Thyroid gland (tissue), 4 donors: ENCODE measurements at regions not wholly inside any gene's neighbourhood (a gene's known extent, or its start where the extent isn't known, plus 50 kb on each side); places are given as distances from the start of the nearest gene placed in this dataset.

Source experiments
- DNase-seq, 2 donors: peaks; one replicate each; pipeline ENCODE4 v3.0.0-alpha.2; 2019
- H3K27ac ChIP-seq, 3 donors: fragments of 200-600 bp; sonication (generic); 1 replicate in 2 of 3; 2 replicates in 1 of 3; pipeline ENCODE4 v1.5.1; 2016 to 2019; ENCODE audit warnings: mild to moderate bottlenecking in 1 of 3, moderate library complexity in 1 of 3
- H3K27me3 ChIP-seq: fragments of 200-600 bp; sonication (generic); one replicate; pipeline ENCODE4 v1.5.1; 2019
- H3K36me3 ChIP-seq, 2 donors: fragments of 200-600 bp; sonication (generic); one replicate each; pipeline ENCODE4 v1.5.1; 2016 to 2019
- H3K4me1 ChIP-seq, 2 donors: fragments of 200-600 bp; sonication (generic); one replicate each; pipeline ENCODE4 v1.5.1; 2017 to 2019
- H3K4me3 ChIP-seq, 3 donors: fragments of 200-600 bp; sonication (generic); replicated peaks in 1 of 3; 1 replicate in 2 of 3; 2 replicates in 1 of 3; pipeline ENCODE4 v1.5.1; 2016; ENCODE audit warnings: mild to moderate bottlenecking in 1 of 3
- H3K9me3 ChIP-seq: fragments of 200-600 bp; sonication (generic); one replicate; pipeline ENCODE4 v1.5.1; 2017
- POLR2A ChIP-seq, 2 donors: fragments of 450-650 bp; IDR thresholded peaks; one replicate each; pipeline ENCODE4 v1.6.1; 2017; ENCODE audit warnings: antibody characterized with exemption in 2 of 2, mild to moderate bottlenecking in 2 of 2, moderate library complexity in 1 of 2
- WGBS, 2 donors: methylation state at CpG; one replicate each; pipeline ENCODE4 v1.1.5; 2017; 5-methylcytosine and 5-hydroxymethylcytosine counted together
- intact Hi-C: fragments of 100-400 bp; cut with DNase I; formaldehyde crosslinking; loops from one replicate; pipeline ENCODE4 v1.15.1; 2023
- TF ChIP-seq, protein P1 (sequence below), 6 experiments: fragments of 200-600 bp in 3 of 6; fragments of 450-650 bp in 3 of 6; sonication (generic) in 3 of 6; IDR thresholded peaks; one replicate each; pipeline ENCODE4 v1.5.1; 2016 to 2019; ENCODE audit warnings: antibody characterized with exemption in 6 of 6, mild to moderate bottlenecking in 2 of 6, inconsistent platforms in 1 of 6, moderate library complexity in 1 of 6

DNA sequence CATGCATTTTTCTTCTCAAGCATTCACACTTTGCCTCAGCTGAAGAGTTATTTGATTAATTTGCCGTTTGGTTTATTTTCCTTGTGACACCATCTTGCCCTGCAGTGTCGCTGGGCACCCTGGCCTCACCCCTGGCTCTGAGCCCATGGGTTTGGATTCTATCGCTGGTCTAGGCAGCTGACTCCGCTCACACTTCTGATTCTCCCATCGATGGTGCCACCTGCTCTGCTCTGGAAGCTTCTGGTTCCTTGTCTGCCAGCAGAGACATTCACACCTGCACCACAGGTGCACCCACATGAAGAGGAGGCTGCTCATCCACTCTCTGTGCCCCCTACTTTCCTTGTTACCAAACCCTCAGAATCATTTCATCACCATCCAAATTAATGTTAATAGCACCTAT, 291.6 kb upstream of the CDH4 start:
- Histone ChIP-seq H3K27me3 (no peaks in the 10 kb centered on the region), H3K36me3 (no peaks in the 10 kb centered on the region), H3K9me3 (no peaks in the 10 kb centered on the region), H3K4me3 (no peak overlapping the region), H3K4me1 (no peaks in the 10 kb centered on the region), H3K27ac (no peak overlapping the region)
- WGBS, 2 donors: 81 to 90% methylated on average over 5 of the region's 5 CpGs
- intact Hi-C loops: no loop called here
- TF ChIP-seq POLR2A (IDR thresholded peaks at IDR 0.05): no peak
- TF ChIP-seq, protein P1, sequence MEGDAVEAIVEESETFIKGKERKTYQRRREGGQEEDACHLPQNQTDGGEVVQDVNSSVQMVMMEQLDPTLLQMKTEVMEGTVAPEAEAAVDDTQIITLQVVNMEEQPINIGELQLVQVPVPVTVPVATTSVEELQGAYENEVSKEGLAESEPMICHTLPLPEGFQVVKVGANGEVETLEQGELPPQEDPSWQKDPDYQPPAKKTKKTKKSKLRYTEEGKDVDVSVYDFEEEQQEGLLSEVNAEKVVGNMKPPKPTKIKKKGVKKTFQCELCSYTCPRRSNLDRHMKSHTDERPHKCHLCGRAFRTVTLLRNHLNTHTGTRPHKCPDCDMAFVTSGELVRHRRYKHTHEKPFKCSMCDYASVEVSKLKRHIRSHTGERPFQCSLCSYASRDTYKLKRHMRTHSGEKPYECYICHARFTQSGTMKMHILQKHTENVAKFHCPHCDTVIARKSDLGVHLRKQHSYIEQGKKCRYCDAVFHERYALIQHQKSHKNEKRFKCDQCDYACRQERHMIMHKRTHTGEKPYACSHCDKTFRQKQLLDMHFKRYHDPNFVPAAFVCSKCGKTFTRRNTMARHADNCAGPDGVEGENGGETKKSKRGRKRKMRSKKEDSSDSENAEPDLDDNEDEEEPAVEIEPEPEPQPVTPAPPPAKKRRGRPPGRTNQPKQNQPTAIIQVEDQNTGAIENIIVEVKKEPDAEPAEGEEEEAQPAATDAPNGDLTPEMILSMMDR (IDR thresholded peaks at IDR 0.05): no peak
- DNase-seq: no peak

DNA sequence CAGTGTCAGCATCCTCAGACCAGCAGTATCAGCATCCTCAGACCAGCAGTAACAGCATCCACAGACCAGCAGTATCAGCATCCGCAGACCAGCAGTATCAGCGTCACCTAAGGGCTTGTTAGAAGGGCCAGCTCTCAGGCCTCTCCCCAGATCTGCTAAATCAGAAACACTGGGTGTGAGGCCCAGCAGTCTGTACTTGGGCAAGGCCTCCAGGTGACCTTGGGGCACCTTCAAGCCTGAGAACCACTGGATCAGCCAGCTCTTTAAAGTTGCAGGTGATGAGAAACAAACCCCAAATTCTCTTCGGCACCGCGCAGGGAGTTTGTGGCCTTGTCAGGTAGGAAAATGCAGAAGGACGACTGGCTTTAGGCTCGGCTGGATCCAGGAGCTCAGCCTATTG, 290.5 kb upstream of the CDH4 start:
- no peaks in the 10 kb centered on the region for H3K9me3 ChIP-seq
- H3K36me3 ChIP-seq: no peaks in the 10 kb centered on the region
- H3K4me3 ChIP-seq: no peak overlapping the region
- TF ChIP-seq, protein P1 (IDR thresholded peaks at IDR 0.05): no peak
- intact Hi-C loops: no loop called here
- H3K4me1 ChIP-seq: no peaks in the 10 kb centered on the region
- no peak for DNase-seq
- no peak overlapping the region for H3K27ac ChIP-seq
- no peaks in the 10 kb centered on the region for H3K27me3 ChIP-seq
- 98 to 100% methylated on average over 7 of the region's 7 CpGs for WGBS, 2 donors

DNA sequence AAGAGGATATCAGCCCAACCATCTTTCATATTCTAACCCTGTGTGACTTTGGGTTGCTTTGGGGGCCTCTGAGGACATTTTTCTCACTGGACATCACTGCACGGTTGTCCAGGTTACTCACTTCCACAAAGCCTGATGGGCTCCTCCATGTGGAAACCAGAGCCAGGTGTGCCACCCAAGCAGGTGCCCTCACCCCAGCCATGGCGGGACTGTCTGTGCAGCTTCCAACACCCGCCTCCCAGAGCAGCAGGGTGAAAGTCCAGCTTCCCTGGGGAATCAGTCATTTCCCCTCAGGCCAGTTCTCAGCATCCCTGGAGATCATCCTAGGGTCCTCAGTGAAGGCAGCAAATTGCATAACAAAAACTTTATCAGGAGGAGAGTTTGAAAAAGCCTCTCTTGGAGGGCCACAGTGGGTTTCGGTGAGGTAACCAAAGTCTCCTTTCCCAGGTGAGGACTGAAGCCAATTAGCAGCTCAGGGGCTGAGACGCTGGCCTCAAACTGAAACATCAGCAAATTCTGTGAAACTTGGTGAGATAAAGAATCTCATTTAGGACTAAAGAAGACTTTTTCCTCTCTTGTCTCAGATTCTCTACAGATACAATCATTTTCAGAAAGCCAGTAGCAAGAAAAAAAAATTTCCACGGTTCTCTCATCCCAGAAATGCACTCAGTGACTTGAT, 289.6 kb upstream of the CDH4 start:
- H3K36me3 ChIP-seq: no peaks in the 10 kb centered on the region
- H3K27ac ChIP-seq: no peak overlapping the region
- H3K9me3 ChIP-seq: no peaks in the 10 kb centered on the region
- H3K27me3 ChIP-seq: no peaks in the 10 kb centered on the region
- no peak for TF ChIP-seq POLR2A (IDR thresholded peaks at IDR 0.05)
- TF ChIP-seq, protein P1 (IDR thresholded peaks at IDR 0.05): no peak
- H3K4me3 ChIP-seq: no peak overlapping the region
- intact Hi-C loops: no loop called here
- 69 to 70% methylated on average over 5 to 6 of the region's 6 CpGs for WGBS, 2 donors
- DNase-seq: no peak
- no peaks in the 10 kb centered on the region for H3K4me1 ChIP-seq

DNA sequence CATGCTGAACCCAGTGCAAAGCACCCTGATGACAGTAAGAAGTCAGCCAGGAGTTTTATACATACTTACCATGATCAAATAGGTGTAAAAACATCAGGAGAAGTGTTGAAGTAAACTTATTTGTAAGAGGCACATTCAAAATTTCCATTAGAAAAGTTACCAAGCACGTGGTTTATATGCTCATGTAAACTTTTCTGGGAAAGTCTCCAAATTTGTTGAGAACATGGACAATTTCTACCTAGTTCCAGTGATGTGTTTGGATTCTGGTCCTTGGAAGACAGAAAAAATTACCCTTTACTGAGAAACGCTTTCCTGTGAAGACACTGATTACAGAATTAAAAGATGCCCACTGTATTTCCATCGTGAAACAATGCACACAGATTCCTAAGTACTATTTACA, 288.9 kb upstream of the CDH4 start:
- no peak for DNase-seq
- intact Hi-C loops: no loop called here

DNA sequence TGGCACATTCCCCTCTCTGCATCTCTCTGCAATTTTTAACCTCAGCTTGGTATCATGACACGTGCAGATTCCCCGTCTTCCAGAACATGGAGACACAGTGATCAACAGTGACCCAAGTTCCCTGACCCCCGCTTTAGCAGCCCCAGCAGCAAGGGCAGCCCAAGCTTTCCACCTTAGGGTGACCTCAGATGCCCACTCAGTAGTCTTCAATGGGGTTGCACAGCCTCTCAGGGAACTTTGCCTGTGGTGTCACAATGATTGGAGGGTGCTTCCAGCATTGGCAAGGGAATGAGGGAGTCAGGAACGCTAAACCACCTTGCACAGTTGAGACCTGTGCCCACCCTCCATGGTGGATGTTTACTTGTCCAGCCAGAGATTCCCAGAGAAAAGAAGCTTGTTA, 287.1 kb upstream of the CDH4 start:
- Histone ChIP-seq H3K4me1 (no peaks in the 10 kb centered on the region), H3K9me3 (no peaks in the 10 kb centered on the region), H3K27me3 (no peaks in the 10 kb centered on the region), H3K27ac (no peak overlapping the region), H3K4me3 (no peak overlapping the region), H3K36me3 (no peaks in the 10 kb centered on the region)
- TF ChIP-seq, protein P1 (IDR thresholded peaks at IDR 0.05): no peak
- TF ChIP-seq POLR2A (IDR thresholded peaks at IDR 0.05): no peak
- DNase-seq: no peak
- 77 to 95% methylated on average over 4 of the region's 4 CpGs for WGBS, 2 donors
- intact Hi-C loops: no loop called here

More for the DNA sequence above, 288.9 kb upstream of the CDH4 start:
- TF ChIP-seq, protein P1 (IDR thresholded peaks at IDR 0.05): no peak
- no peak for TF ChIP-seq POLR2A (IDR thresholded peaks at IDR 0.05)
- Histone ChIP-seq H3K27me3 (no peaks in the 10 kb centered on the region), H3K9me3 (no peaks in the 10 kb centered on the region), H3K4me3 (no peak overlapping the region), H3K36me3 (no peaks in the 10 kb centered on the region), H3K27ac (no peak overlapping the region), H3K4me1 (no peaks in the 10 kb centered on the region)
- 26 to 34% methylated on average over 3 of the region's 3 CpGs for whole genome bisulfite sequencing, 2 donors
